Left hindlimb (tissue), 1 donor: ENCODE measurements at regions not wholly inside any gene's neighbourhood (a gene's known extent, or its start where the extent isn't known, plus 50 kb on each side); places are given as distances from the start of the nearest gene placed in this dataset.
A peak's percentile ranks its signal among the peaks of the same experiment; 100 is the strongest.
"Not testable (repeated sequence)": the region's sequence is repeated elsewhere in the genome, so short reads cannot be mapped to it uniquely, and the experiment has no call there.

Experiments
- DNase-seq: peaks from one replicate; pipeline ENCODE4 v3.0.0-alpha.2; 2018

DNA sequence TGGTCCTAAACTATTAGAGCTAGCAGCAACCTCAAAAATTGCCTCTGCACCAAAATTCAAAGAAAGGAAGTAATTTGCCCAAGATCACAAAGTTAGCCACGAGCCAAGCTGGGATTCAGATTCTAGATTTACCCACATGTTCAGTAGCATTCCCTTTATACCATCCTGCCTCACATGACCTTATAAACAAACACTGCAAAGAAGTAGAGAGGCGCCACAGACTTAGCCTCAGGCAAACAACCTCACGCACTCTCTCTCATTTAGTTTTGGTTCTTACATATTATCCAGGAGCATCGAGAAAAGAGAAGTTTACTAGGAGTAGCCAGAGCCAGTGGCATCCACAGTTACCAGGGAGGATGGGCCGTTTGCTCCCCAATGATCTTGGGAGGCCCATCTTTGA is 226.6 kb downstream of the OSR1 start:
- no peak for DNase-seq

DNA sequence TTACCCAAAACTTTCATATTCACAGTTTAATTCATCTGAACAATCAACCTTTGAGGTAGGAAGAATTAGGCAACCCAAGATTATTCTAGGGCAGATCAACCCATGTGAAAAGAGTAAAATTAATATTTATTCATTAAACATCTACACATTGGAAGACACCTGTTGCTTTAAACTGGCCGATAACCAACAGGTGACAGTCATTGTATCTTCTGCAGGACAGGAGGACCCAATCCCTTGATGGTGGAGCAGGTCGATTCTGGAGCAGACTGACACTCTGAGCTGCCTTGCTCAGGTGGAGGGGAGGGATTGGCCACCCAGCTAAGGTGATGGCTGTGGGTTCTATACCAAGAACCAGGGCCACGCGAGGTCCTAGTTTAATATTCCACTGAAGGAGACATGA is 230.3 kb downstream of the OSR1 start:
- DNase-seq: no peak

DNA sequence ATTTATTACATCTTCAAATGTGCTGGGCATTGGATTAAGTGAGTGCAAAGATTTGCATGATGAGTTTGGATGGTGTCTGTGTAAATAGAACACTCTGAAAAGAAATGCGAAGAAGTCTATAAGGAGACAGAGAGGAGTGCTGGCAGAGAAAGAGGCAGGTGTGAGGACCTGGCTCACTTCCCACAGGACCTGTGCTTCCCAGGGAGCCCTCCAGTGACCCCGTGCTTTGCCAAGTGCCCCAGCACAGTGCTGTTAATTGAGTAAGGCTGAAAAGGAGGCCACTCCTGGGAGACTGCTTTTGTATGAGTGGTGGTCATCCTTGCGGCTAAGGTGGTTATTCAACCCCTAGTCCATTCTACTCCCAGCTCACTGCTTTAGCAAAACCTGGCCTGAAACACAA is 230.8 kb downstream of the OSR1 start:
- no peak for DNase-seq

DNA sequence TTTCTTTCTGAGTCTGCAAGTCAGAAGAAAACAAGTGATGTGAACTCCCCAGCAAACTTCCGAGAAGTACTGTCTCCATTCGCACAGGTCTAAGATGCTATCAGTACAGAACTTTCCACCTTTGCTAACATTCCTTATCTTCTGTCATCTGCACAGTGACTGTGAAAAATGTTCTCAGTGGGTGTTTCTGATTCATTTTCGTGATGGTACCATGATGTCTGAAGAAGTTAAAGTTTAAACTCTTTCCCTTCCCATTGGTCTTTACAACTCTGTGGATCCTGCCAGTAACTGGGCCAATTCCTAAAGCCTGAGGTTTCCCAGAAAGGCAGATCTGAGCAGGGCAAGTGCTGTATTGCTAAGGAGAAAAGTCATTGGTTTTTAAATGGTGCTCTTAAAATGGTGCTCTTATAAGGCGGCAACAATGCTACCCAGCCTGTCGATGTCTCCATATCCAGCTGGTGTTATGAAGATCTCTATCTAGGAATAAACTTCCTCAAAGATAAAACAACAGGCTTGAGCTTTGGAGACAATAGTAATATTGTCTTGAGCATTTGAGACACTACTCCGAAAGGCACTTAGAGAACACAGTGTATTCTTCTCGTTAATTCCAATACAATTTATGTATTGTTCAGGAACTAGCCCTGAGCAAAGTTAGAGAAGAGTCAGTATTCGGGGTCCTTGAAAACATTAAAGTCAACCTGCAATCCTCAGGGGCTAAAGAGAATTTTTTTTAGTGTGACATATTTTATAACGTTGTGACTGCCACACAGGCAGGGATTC is 232.3 kb downstream of the OSR1 start:
- DNase-seq: no peak

DNA sequence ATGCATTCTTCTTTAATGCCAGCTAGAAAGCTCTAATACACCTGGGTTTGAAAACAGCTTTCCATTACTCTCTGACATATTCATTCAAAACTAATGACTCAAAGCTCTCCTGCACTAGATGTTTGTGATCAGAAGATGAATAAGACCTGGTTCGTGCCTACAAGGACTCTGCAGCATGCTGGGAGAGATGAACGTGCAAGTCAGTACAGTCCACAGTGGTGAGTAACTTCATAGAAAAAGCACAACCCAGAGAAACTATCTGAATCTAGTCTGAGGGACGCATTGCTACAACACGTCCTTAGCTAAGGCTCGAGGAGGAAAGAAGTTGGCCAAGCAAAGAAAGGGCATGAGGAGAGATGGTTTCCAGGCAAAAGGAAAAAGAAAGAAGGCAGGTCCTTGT is 234.3 kb downstream of the OSR1 start:
- DNase-seq: no peak

DNA sequence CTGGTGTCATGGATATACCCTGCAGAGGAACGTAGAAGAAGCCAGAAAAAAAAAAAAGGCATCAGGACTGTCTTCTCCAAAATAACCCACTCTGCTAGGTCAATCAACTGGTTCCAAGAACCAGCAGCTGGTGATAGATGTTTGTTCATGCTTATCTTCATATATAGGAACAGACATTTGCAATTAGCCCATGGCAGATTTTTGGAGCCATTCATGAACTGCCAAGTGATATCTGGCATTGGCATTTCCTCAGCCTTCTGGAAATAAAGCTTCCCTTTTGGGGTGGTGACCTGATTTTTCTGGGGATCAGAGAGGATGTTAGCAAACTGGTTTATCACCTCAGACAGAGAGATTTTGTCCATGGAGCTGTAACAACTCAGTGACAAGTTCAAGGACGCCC is 234.9 kb downstream of the OSR1 start:
- no peak for DNase-seq

DNA sequence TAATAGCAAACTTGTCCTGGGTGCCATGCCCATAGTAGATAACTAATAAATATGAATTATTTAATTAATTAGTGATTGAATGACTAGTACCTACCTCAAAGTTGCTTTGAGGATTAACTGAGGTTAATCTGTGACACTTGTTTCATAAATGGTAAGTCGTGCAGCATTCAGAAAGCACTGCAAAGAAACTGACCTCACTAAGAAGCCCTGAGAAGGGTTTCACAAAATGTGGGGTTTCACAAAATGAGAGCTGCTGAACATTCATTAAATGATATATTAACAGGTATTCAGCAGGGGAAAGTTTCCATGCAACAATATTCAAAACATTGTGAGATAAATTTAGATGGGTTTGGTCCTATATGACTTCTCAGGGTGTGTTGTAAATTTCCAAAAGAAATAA is 236.2 kb downstream of the OSR1 start:
- DNase-seq: no peak

DNA sequence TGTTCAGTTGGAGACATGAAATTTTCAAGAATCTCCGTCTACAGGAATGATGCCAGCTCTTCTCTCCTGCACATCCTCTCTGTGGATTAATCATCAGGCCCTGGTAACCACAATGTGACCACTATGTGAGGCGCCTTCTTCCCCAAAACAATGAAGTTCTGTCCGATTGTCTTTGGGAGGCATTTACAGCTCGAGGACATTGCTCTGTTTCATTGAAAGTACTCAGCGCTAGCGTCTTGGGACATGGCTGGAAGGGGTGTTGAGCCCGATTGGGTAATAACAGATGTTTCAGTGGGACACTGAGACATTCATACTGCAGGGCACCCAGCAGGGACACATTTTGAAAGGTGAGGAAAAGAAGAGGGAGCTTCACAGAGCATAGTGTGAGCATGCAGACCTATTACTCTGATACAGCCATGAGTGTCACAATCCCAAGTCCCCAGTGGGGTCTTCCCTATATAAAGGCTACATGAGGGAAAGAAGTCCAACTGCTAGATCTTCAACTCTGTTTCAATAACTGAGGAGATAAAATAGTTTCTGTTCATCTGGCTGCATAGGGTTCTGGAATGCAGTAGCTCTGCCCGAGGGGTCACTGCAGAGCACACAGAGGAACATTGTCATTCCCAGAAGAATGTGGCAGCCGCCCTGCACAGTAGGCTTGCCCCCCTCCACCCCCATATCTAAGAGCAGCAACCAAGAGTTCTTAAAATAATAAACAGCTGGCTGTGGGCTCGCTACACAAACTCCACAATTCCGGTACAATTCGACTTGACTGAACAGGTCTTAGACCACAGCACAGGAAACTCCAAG is 237.3 kb downstream of the OSR1 start:
- no peak for DNase-seq

DNA sequence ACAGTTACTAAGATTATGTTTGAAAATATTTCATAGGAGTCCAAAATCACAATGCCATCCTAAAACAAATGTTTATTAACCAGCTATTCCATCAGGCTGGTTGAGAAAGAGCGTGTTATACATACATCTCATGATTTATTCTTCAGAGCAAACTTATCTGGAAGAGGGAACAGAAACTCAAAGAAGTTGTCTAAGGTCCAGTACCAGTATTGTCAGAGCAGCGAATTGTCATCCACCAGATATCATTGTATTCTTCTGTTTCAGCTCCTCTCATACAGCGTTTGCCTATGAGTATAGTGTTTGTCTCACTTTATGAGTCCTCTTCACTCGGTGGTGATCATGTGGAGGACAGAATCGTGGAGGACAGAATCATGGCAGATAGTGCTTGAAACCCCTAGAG is 238.2 kb downstream of the OSR1 start:
- no peak for DNase-seq

DNA sequence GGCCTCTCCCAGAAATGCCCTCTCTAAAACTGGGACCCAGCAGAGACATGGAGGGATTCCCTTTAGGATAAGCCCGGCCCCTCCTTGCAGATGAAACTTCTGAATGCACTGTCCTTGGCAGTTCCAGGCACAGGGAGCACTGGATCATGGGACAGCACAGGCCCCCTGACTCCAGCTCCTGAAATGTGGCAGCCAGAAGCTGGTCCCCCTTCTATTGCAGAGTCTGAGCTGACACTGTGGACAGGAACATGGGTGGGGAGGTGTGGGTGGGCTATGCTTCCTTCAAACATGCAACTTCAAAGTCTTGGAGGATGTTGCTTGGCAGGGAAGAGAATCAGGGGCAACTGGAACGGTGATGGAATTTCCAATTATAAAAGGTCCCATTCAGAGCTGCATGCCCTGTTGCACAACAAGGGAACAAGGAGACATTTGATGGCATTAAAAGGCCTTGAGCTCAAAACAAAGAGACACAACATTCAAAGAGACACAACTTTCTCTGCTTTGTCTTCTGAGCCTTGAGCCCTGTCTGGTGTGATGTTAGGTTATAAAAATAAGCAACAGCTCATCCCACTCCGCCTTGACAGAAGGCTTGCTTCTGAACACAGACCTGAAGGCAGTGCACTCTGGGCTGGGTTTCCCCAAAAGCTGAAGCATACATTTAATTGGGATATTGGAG is 239.0 kb downstream of the OSR1 start:
- DNase-seq: no peak

DNA sequence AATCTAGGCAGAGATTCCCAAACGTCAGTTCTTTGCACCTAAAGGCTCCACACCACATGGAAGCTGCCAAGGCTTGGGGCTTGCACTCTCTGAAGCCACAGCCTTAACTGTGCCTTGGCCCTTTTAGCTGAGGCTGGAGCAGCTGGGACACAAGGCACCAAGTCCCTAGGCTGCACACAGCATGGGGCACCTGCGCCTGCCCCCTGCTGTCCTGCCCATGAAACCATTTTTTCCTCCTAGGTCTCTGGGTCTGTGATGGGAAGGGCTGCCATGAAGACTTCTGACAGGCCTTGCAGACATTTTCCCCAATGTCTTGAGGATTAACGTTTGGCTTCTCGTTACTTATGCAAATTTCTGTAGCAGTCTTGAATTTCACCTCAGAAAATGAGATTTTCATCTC is 241.5 kb downstream of the OSR1 start:
- no peak for DNase-seq

DNA sequence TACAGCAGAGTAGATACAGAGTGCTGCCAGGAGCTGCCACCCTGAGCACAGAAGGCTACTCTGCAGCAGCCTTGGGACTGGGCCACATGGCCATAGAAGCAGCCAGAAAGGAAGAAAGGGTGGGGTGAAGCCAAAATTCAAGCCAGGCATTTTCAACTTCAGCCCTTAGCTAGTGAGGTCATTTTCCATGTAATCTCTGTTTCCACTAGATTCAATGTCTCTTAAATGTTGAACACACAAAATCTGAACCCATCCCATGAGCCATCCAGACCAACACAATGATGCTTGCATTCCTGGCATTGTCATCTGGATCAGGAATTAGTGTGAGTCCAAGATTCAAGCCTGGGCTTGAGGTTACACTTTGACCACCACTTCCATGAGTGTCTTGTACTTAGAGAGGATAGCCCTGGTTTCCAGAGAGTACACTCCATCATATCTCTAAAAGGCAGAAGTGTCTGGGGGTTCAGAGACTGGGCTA is 243.6 kb downstream of the OSR1 start:
- no peak for DNase-seq

DNA sequence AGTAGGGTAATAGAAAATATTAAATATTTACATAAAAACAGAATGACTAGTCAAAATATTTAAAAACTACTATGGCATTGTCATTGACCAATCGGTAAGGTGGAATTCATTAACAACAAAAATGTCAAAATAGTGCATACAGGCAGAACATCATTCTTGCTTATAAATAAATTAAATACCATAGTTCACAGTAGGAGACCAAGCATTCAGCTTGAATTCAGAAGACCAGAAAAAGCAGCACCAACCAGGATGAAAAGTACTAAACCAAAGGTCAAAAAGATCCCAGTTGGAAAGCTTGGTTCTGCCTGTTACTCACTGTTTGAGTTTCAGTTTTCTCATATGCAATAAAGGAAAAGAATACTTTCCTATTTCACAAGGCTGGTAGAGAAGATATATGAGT is 244.3 kb downstream of the OSR1 start:
- no peak for DNase-seq

DNA sequence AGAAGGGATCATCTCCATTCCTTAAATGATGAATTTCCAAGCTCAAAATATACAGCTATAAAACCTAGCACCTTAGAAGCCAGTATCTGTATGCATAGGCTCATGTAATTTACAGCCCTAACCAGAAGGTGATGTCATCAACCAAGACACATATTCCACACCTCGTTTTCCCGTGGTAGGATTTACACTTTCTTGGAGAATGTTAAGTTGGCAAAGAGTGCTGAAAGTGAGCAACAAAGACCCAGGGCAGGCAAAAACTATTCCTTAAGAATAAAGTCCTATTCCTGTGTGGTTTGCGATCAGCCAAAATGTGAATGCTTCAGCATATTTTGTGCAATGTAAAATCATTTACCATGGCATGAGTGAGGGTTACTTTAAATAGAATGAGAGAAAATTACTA is 247.1 kb downstream of the OSR1 start:
- DNase-seq: peak; percentile 43

DNA sequence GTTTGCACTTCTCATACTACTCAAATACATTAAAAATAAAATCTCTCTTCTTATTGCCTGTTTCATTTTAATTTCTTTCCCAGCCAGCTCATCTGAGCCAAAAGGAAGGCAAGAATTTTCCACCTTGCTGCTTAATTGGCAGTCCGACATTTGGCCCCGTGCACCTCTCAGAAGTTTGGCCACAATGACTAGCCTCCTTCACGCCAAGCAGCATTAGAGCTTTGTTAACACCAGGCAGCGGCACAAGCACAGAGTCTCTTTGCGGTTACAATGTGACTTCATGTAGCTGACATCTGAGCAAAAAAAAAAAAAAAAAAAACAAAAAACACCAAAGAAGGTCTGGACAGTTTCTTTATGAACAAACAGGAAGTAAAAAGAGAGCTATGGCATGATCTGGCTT is 248.9 kb downstream of the OSR1 start:
- DNase-seq: peak; percentile 52

DNA sequence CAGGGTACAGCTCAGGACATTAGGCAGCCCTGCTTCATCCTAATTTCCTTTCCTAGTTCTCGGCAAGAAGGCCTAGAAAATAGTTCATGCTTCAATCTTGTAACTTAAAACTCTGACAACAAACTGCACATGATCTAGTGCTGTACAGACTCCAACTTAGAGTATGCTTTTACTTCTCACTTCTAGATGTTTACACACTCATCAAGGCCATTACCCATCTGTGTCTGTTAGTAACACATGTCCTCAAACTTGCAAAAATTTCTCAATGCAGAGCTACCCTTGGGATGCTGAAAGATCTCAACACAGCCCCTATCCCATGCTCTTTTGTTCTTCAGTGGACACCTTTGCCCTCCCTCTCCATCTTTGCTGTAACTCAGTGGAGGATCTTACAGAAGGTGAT is 252.0 kb downstream of the OSR1 start:
- DNase-seq: no peak

DNA sequence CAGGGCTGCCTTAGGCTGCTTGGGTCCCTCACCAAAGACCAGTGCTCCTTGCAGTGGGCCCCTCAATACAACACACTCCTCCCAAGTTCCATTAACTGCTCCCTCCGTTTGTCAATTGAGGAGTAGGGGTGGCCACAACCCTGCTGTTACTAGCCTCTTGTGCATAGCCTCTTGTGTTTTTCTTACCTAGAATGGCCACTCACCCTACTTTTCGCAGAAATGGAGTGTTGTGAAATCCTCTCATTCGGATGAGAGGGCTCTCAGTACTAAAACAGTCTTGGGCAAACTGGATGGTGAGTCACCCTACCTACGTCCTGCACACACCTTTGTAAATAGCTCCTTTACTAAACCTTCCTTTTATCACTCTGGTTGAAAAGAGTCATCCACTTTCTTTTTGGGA is 253.9 kb downstream of the OSR1 start:
- no peak for DNase-seq

DNA sequence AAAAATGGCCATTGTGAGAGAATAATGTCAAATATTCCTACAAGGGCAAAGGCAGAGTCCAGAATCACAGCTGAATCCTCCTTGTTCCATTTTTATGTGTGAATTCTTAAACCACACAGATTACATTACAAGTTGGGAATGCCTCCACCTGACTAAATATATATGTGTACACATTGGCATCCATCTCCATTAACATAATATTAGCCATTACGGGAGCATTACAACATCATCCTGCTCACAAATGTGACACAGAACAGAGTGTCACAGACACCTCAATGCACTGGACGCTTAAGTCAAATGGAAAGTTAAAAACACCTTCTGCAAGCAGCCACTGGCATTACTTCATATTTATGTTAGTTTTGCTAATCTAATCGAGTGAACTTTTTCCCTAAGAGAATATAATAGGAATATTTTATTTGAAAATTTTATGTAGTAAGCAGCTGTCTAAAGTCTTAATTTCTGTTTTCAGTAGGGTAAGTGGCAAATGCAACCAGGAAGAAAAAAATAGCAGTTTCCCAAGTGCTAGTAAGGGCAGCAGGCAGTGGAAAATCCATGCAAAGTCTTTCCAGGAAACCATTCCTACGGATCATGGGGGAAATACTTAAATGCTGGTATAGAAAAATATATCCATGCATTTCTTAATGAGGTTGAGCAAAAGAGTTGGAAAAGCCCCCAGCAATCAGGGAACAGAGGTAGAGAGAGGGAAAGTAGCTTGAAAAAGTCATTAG is 255.6 kb downstream of the OSR1 start:
- DNase-seq: no peak

DNA sequence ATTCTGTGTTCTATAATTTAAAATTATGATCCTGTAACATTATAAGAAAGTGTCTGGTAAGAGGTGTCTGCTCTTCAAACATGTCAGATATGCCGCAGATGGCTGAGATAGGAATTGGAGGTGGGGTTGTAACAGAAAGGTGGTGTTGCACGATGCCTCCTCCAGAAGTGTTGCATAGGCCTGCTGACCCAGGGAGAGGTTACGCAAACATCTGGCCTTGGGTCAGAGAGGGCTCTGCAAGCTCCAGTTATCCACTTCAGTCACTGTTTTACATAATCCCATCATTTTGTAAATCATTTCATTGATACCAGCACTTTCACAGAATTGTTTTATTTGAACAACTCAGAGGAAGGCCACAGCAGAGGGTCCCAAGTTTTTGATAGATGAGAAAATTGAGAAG is 256.5 kb downstream of the OSR1 start:
- no peak for DNase-seq

DNA sequence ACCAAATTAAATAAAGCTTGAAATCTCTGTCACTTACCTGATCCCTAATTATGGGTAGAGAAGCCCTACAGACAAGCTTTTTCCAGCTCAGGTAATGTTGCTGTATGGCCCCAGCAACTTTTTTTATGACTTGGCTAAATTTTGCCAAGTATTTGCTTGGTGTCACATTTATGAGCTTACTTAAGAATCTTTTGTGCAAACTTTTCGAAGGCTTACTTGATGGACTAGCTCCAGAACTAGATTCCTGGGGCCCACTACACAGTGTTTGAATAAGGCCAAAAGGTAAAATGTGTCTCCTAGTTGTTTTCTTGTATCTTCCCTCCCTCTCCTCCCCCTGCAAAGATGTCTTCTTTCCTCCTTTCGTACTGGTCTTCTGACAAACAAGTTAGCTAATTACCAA is 257.9 kb downstream of the OSR1 start:
- DNase-seq: no peak

DNA sequence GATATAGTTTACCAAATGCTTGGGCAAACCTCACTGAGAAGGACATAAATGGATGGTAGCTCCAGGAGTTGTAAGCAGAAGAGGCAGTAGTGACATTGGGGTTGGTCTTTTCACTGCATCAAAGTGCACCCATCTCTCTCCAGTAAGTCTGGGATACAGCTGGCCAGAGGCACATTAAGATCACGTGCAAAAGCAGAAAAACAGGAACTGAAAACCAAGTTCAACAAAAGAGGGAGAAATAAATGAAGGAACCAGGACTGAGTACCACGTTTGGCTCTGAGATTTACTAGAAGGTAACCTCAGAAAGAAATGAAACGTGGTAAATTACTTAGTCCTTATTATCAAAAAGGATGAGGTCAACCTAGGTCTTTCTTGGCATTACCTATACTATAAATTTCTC is 259.2 kb downstream of the OSR1 start:
- no peak for DNase-seq

DNA sequence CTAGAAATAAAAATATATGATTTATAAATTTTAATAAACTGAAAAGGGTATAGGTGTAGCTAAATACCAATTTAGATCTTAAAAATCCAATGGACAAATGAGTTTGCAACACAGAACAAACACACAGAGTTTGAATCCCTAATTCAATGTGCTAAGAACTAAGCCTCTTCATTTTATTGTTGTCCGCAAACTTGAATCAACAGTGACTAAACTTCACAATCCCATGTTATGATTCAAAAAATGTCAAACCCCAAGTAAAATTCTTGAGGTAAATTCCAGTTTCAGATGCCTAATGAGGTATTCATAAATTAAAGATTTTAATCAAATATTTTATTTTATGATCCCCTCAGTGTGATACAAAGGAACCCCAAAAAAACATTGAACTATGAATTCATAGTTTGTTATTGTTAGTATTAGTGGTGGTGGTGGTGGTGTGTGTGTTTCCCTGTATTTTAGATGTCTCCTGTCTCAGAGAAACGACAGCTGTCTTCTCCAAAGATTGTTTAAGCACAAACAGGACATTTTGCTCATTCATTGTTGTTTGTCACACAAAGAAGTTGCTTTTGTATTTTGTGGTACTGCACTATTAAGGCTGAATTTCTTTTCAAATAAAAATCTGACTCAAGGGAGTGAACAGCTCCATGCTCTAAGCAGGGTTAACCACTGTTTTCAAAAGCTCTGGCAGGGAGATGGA is 259.8 kb downstream of the OSR1 start:
- no peak for DNase-seq

DNA sequence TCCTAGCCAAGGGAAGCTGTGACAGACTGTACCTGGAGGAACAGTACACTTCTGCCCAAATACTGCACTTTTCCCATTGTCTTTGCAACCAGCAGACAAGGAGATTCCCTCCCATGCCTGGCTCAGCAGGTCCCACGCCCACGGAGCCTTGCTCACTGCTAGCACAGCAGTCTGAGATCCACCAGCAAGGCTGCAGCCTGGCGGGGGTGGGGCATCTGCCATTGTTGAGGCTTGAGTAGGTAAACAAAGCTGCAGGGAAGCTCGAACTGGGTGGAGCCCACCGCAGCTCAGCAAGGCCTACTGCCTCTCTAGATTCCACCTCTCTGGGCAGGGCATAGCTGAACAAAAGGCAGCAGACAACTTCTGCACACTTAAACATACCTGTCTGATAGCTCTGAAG is 268.9 kb downstream of the OSR1 start:
- not testable (repeated sequence) for DNase-seq
